HuH-7 (cell line): ENCODE measurements at regions not wholly inside any gene's neighbourhood (a gene's known extent, or its start where the extent isn't known, plus 50 kb on each side); places are given as distances from the start of the nearest gene placed in this dataset.
"Not testable (repeated sequence)": the region's sequence is repeated elsewhere in the genome, so short reads cannot be mapped to it uniquely, and the experiment has no call there.

Source experiments
- DNase-seq: peaks from one replicate; pipeline ENCODE4 v3.0.0; 2011; ENCODE audit warnings: low spot score

DNA sequence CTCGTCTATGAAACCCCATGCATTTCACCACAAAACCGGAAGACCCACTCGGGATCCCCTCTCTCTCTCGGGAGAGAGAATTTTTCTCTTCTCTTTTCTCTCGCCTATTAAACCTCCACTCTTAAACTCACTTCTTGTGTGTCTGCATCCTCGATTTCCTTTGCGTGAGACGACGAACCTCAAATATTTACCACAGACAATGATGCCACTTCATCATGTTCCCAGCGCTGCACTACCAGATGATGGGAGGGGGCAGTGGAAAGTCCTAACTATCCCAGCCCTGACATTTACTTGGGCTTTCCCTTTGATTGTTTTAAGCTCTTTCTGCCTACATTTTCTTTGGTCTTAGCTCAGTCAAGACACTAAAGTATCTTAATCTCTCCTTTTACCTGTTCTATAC, 906.7 kb downstream of the GRID1 start:
- no peak for DNase-seq

DNA sequence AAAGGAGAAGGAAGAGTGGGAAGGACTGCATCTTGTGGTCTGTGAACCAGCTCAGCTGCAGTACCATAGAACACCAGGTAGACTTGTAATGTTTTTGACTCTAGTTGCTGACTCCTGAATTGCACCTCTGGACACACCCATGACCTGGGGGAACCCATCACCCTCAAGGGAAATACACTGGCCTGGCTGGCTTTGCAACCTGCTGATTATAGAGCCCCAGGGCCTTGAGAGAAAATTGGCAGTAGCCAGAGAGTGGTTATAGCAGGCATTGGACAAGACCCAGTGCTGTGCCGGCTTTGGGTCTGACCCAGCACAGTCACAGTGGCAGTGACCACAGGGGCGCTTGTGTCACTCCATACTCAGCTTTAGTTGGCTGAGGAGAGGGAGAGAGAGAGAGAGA, 902.3 kb downstream of the GRID1 start:
- DNase-seq, result no peak

- DNase-seq, result no peak
These were observed 888.6 kb downstream of the GRID1 start for GRCh38 chr10:85477979-85478378.

- no peak for DNase-seq
These were observed 876.2 kb downstream of the GRID1 start for GRCh38 chr10:85490431-85490830.

DNA sequence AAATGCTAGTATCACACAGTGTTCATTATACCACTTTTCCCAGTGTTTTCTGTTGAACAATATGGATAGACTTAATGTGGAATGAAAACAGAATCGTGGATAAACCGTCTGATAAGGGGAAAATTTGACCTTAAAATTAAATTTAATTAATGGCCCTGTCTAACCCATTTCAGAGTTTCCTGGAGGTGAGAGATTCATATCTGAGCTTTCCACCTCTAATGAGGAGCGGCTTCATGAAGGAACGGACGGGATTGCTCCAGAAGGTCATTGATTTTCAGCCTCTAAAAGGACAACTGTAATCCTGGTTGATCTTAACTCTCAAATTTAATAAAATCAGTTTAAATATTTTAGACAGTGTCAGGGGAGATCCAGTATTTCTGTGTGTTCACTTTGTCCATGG, 874.9 kb downstream of the GRID1 start:
- DNase-seq, result no peak

- no peak for DNase-seq
These were observed 873.9 kb downstream of the GRID1 start for GRCh38 chr10:85492684-85493083.

DNA sequence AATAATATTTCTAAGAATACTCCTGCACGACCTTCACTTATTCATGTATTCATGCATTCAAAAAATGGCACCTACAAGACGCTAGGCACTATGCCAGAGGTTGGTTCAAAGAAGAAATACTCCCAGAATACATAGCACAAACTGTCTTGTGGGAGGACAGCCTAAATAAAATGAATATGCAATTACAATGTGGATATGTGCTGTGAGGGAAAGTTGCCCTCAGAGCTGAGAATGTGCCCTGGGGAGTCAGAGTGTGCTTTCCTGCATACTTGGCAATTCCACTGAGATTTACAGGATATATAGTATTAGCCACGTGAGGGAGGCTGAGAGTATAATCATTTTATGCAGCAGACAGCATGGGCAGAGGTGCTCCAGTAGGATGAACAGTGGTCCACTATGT, 872.9 kb downstream of the GRID1 start:
- DNase-seq, result no peak

- DNase-seq, result not testable (repeated sequence)
These were observed 862.0 kb downstream of the GRID1 start for GRCh38 chr10:85504641-85505040.

DNA sequence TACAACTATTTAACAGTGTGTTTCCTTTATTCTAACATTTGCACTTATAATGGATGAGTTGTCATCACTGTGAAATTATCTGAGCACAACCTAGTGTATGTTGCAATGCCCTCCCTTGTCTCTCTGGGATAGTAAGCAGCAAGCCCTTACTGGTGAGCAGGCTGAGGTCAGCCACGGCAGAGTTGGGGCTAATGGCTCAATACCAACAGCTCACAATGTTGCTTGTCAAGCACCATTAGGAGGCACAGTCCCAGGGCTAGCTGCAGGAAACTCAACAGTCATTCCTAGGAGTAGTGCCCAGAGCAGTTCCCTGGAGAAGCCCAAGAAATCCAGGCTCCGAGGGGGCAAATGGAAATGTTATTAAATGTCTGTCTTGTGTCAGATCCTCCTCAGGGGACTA, 858.4 kb downstream of the GRID1 start:
- no peak for DNase-seq

DNA sequence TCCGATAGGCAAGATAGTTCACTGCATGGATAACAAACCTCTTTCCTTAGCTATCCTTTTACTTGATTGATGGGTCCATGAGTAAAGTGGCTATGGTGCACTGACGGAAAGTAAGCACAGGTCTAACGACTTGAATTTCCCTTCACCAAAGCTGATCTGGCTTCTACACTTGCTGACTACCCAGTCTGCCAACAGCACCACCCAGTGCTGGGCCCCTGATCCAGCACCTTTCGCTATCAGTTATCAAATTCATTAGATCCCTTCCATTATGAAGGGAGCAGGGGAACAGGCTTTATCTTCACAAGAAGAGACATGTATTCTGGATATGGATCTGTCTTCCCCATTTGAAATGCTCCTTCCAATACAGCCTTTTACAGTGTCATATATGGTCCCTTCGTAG, 855.9 kb downstream of the GRID1 start:
- DNase-seq, result no peak

DNA sequence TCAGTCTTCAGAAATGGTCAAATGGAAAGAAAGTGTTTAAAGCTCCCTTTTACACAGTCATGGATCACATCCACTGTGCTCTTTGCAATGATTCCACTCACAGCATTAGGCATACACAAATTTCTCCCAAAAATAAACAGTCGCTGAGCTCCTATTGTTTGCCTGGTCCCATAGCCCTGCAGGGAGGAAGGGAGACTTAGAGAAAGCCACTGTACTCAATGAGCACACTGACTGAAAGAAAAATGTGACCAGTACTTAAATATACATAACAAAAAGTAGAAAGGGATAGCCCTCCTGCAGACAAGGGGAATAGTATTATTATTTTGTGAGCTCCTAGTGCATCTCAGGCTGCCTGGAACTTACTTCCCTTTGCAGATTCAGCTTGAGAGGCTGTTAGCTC, 853.2 kb downstream of the GRID1 start:
- DNase-seq, result no peak

- no peak for DNase-seq
These were observed 851.3 kb downstream of the GRID1 start for GRCh38 chr10:85515316-85515715.

- DNase-seq, result no peak
These were observed 842.5 kb downstream of the GRID1 start for GRCh38 chr10:85524001-85524666.

DNA sequence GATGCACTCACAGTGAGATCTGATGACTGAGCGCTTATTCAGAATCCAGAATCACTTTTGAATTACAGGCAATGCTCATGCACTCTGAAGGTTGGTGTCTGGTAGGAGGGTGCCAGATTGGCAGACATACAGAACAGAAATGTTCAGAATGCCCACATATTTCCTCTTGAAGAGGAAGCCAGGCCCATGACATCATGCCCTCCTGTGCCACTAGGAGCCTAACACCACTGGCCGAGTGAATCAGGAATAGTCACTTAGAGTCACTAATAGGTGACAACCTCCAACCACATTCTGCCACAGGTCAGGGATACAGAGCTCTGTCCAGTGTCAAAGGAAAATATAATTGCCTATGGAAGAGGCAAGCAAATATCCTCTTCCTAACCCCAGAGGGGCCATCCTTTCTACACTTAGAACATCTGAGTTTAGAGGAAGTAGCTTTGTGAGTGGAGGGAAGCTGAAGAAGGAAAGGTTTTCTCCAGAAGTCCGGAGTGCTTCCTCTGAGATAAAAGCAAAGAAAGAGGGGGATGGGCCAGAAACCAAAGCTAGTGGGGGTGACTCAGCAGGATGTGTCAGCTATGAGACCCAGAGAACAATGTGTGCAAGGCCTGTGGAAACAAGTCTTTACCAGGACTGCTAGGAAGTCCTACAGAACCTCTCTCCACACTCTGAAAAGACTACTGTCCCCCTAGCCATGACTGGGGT, 838.8 kb downstream of the GRID1 start:
- no peak for DNase-seq

DNA sequence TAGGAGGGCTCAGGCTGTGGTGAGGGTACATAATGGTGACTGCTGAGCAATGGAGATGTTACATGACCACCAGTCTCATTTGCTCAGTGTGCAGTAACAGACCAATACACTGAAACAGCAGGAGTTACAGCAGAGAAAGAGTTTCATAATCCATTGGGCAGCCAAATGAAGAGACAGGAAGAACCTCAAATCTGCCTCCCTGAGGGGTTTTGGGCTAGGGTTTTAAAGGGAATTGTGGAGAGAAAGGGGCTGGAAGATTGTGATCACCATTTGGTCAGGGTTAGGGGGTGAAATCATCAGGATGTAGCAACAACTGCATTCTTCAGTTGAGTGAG, 838.3 kb downstream of the GRID1 start:
- no peak for DNase-seq

GRCh38 chr10:85531706-85532105, 834.9 kb downstream of the GRID1 start:
- DNase-seq, result no peak

GRCh38 chr10:85532773-85533172, 833.8 kb downstream of the GRID1 start:
- DNase-seq, result no peak

DNA sequence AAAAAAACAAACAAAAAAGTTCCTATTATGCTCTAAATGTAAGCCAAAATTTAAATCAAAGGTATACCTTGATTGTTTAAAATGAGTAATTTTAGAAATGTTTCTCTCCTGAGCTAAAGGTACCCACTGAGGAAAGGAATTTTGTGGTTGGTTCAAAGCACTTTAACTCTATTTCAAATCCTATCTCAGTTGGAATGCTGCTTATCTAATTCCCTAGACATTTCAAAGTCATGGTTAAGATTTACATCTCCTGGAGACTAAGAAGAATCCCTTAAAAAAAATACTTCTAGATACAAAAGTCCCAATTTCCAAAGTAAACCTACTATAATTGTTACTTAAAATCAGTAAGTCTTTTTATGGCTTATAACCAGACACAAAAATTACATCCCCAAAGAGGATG, 830.7 kb downstream of the GRID1 start:
- no peak for DNase-seq

- DNase-seq, result no peak
These were observed 829.0 kb downstream of the GRID1 start for GRCh38 chr10:85537561-85537960.

GRCh38 chr10:85538601-85539000, 828.0 kb downstream of the GRID1 start:
- DNase-seq, result no peak

DNA sequence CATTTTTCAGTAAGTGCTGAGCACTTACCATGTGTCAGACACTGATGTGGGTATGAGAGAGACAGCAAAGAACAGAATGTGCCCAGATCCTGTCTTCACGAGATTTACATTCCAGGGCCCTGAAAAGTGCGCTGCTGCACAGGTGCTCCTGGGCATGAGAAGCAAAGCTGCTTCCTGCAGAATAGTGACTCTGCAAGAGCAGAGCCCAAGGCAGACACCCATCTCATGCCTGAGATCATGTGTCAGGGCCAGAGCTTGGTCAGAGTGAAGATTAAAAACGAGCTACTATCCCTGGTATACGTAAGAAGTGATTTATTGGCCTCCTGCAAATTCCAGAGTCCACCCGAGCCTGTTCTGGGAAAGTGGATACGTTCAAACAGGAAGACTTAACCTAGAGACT, 824.4 kb downstream of the GRID1 start:
- no peak for DNase-seq

DNA sequence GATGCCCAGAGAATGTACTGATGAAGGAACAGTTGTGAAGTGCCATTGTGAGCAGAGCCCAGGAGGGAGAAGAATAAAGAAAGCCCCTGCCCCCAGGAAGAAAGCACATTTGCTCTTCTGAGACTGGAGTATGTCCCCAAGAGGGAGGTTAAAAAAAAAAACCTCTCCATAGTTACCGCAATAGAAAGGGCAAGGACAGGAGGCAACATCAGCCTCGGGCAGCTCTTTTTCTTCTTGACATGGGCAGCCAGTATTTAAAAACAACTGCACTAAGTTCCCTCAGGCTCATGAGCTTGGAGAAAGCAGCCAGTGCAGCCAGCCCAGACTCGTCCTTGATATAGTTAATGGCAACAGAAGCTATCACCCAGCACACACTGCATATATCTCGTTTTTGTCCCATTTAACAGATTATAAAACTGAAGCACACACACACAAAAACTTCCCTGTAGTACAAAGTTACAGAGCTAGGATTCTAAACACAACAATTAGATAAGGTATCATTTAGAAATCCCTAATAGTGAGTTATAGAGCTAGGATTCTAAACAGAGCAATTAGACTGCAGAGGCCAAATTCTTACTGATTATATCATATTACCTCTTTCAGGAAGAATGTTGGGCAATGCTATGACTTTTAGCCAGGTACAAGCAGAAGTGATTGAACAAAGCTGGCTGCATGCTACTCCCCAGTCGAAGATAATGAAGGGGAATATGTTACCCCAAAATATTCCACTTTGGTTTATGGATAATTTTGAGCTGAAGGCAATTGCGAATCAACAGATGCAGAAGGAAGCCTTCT, 823.5 kb downstream of the GRID1 start:
- no peak for DNase-seq

GRCh38 chr10:85544956-85545355, 821.6 kb downstream of the GRID1 start:
- DNase-seq, result no peak
